Esophagus muscularis mucosa (tissue), 4 donors: ENCODE measurements at regions not wholly inside any gene's neighbourhood (a gene's known extent, or its start where the extent isn't known, plus 50 kb on each side); places are given as distances from the start of the nearest gene placed in this dataset.

ENCODE experiments used
- DNase-seq: peaks from one replicate; pipeline ENCODE4 v3.0.0-alpha.2; 2017; ENCODE audit errors: extremely low spot score
- H3K27ac ChIP-seq, 4 donors: fragments of 200-600 bp; sonication (generic); replicated peaks in 1 of 4; 1 replicate in 3 of 4; 2 replicates in 1 of 4; pipeline ENCODE4 v1.5.1; 2016 to 2019; ENCODE audit warnings: mild to moderate bottlenecking in 1 of 4
- H3K27me3 ChIP-seq, 4 donors: fragments of 200-600 bp; sonication (generic); one replicate each; pipeline versions ENCODE4 v1.5.1 to v1.6.0; 2016 to 2019
- H3K36me3 ChIP-seq, 4 donors: fragments of 200-600 bp; sonication (generic); one replicate each; pipeline ENCODE4 v1.5.1; 2016 to 2019
- H3K4me1 ChIP-seq, 4 donors: fragments of 200-600 bp; sonication (generic); one replicate each; pipeline ENCODE4 v1.5.1; 2016 to 2019
- H3K4me3 ChIP-seq, 4 donors: fragments of 200-600 bp; sonication (generic); 1 replicate in 2 of 4; 2 replicates in 2 of 4; pipeline ENCODE4 v1.5.1; 2016 to 2019; ENCODE audit warnings: mild to moderate bottlenecking in 4 of 4, moderate library complexity in 1 of 4
- H3K9me3 ChIP-seq, 4 donors: fragments of 200-600 bp; sonication (generic); 1 replicate in 3 of 4; 2 replicates in 1 of 4; pipeline ENCODE4 v1.5.1; 2016 to 2019
- EP300 ChIP-seq: sonication (generic); formaldehyde crosslinking; IDR thresholded peaks from one replicate; pipeline ENCODE4 v1.6.1; 2017; ENCODE audit warnings: antibody characterized with exemption
- POLR2A ChIP-seq: fragments of 450-650 bp; IDR thresholded peaks from one replicate; pipeline ENCODE4 v1.6.1; 2017; ENCODE audit warnings: antibody characterized with exemption, moderate library complexity, mild to moderate bottlenecking, low read depth
- POLR2AphosphoS5 ChIP-seq, 2 donors: sonication (generic); formaldehyde crosslinking; IDR thresholded peaks; one replicate each; pipeline ENCODE4 v1.6.1; 2017; ENCODE audit warnings: antibody characterized with exemption in 2 of 2
- WGBS: methylation state at CpG from one replicate; pipeline ENCODE4 v1.1.5; 2018; 5-methylcytosine and 5-hydroxymethylcytosine counted together
- intact Hi-C: fragments of 100-400 bp; cut with DNase I; formaldehyde crosslinking; loops from one replicate; pipeline ENCODE4 v1.15.1; 2023
- TF ChIP-seq, protein P1 (sequence below), 3 experiments: fragments of 200-600 bp in 2 of 3; fragments of 450-650 bp in 1 of 3; sonication (generic) in 2 of 3; IDR thresholded peaks; one replicate each; pipeline ENCODE4 v1.5.1; 2017 to 2019; ENCODE audit warnings: antibody characterized with exemption in 3 of 3, mild to moderate bottlenecking in 2 of 3, moderate library complexity in 1 of 3

DNA sequence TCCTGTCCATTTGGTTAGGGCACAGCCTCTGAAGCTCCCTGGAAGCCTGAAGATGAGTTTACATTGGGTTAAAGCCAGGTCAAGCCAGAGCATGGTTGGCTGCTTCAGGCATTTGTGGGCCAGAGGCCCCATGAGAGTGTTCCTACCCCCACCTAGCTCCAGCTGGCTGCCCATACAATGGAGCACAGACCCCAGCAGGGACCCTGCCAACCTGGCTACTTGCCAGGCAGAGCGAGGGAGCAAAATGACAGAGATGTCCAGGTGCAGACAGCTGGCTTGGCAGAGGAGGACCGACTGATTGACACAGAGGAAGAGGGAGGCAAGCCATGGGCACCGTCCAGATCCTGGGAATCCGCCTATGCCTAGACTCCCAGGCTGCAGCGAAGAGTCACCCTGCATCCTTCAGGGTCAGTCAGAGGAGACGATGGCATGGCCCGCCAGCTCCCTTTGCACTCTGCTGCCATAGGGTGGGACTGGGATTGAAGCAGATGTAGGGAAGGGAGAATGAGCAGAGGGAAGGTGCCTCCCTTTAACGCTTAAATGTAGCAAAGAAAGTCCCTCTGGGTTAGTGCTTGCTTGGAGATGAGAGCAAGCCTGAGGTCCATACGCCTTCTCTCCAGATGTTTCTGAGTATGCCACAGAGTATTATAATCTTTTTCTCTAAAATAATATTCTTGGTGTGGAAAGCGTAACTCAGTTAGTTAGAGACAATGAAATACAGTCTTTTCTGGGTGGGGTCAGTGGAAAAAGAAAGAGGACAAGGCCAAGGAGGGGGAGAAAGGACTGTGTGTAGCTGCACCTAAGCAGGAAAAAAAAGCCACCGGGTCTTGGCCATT lies 77.6 kb upstream of the FYN start:
- H3K36me3 ChIP-seq: no peaks in the 10 kb centered on the region
- no peaks in the 10 kb centered on the region for H3K27me3 ChIP-seq
- H3K27ac ChIP-seq: no peak overlapping the region
- TF ChIP-seq POLR2A: no peak
- TF ChIP-seq POLR2AphosphoS5 (IDR thresholded peaks at IDR 0.05): no peak
- TF ChIP-seq EP300: no peak
- TF ChIP-seq, protein P1, sequence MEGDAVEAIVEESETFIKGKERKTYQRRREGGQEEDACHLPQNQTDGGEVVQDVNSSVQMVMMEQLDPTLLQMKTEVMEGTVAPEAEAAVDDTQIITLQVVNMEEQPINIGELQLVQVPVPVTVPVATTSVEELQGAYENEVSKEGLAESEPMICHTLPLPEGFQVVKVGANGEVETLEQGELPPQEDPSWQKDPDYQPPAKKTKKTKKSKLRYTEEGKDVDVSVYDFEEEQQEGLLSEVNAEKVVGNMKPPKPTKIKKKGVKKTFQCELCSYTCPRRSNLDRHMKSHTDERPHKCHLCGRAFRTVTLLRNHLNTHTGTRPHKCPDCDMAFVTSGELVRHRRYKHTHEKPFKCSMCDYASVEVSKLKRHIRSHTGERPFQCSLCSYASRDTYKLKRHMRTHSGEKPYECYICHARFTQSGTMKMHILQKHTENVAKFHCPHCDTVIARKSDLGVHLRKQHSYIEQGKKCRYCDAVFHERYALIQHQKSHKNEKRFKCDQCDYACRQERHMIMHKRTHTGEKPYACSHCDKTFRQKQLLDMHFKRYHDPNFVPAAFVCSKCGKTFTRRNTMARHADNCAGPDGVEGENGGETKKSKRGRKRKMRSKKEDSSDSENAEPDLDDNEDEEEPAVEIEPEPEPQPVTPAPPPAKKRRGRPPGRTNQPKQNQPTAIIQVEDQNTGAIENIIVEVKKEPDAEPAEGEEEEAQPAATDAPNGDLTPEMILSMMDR (IDR thresholded peaks at IDR 0.05): no peak
- H3K4me3 ChIP-seq: no peak overlapping the region
- 73% methylated on average over 11 of the region's 11 CpGs for WGBS
- no peaks in the 10 kb centered on the region for H3K9me3 ChIP-seq
- H3K4me1 ChIP-seq: peaks cover 0 to 7% (median 4%) of the 10 kb centered on the region in 4 donors
- peak; percentile 90 for DNase-seq
- intact Hi-C loops: no loop called here

DNA sequence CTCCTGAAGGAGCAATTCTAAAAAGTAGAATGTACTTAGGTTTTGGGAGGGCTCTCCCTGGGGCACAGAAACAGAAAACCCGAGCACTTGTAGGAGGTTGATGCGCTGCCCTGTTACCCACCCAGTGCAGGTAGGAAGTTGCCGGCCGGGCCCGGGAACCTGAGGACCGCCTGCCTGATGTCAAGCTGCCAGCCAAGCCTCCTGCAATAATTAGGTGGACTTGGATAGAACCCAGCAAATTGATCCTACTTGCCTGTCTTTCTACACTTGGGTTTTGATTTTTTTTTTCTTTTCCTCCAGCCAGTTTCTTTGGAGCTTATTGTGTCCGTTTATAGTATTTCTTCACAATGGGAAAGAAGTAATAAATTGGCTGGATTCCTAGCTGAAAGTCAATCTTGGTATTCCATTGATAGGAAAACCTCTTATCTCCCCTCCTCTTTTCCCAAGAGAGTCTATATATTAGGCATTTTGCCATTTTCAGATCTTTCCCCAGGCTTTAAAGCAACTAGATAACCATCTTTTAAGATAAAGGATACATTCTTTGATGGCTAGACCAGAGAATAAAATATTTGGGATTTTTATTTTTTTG lies 78.3 kb upstream of the FYN start:
- intact Hi-C loops: no loop called here
- Histone ChIP-seq H3K36me3 (no peaks in the 10 kb centered on the region), H3K9me3 (no peaks in the 10 kb centered on the region), H3K27me3 (no peaks in the 10 kb centered on the region), H3K4me1 (peaks cover 0 to 7% (median 4%) of the 10 kb centered on the region in 4 donors), H3K4me3 (no peak overlapping the region), H3K27ac (no peak overlapping the region)
- 86% methylated on average over 7 of the region's 7 CpGs for WGBS
- no peak for DNase-seq
- TF ChIP-seq POLR2A: no peak

DNA sequence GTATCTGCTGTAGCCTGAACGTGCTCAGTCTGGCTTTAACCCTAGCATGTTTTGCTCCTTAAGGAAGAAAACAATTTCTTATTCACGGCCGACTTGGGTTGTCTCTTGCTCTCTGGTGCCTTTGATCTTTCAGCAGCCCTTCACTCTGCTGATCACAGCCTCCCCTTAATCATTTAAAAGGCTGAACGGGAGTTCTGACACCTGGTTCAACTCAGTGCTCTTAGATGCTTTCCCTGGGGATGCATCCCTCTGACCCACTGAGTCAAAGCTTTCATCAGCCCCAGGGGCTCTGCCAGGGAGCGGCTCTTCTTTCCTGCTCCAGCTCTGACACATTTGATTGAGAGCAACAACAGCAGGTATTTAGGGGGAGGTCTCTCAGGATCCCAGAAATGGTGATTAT lies 79.0 kb upstream of the FYN start:
- DNase-seq: no peak
- 72% methylated on average over 5 of the region's 5 CpGs for WGBS
- Histone ChIP-seq H3K4me1 (peaks cover 0 to 7% (median 4%) of the 10 kb centered on the region in 4 donors), H3K4me3 (no peak overlapping the region), H3K9me3 (no peaks in the 10 kb centered on the region), H3K27ac (no peak overlapping the region), H3K36me3 (no peaks in the 10 kb centered on the region), H3K27me3 (no peaks in the 10 kb centered on the region)
- intact Hi-C loops: no loop called here
- no peak for TF ChIP-seq POLR2A
- TF ChIP-seq POLR2AphosphoS5 (IDR thresholded peaks at IDR 0.05): no peak
- TF ChIP-seq, protein P1 (IDR thresholded peaks at IDR 0.05): no peak
- TF ChIP-seq EP300: no peak

DNA sequence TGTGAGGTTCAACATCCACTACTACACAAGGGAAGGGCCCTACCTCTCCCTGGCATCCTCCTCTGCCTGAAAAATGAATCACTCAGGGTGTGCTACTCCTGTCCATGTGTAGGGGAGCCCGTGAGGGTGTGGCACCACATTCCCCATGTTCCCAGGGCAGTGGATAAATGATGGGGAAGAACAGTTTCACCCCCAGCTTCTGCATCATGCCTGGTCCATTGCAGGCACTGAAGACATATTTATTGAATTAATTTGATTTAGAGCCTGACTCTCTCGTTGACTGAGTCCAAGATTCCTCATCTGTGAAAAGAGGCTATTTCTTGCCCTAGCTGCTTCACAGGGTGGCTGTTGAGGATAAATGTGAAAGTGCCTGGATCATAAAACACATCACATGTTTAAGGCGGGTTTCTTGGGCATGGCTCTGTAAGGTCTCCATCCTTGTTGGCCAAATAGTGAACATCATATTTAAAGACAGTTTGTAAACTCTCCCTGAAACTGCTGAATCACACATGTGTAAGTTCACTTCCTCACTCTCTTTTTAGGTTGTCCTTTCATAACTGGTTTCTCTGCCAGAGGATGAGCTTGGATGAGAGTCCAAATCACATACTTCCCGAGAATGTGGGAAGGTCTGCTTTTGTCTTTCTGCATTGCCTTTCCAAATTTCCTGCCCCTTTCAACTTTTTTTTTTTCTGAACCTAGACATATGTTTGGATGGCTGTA lies 79.7 kb upstream of the FYN start:
- Histone ChIP-seq H3K27ac (no peak overlapping the region), H3K27me3 (no peaks in the 10 kb centered on the region), H3K9me3 (no peaks in the 10 kb centered on the region), H3K4me3 (no peak overlapping the region), H3K4me1 (peaks cover 0 to 7% (median 4%) of the 10 kb centered on the region in 4 donors), H3K36me3 (no peaks in the 10 kb centered on the region)
- intact Hi-C loops: no loop called here
- TF ChIP-seq, protein P1 (IDR thresholded peaks at IDR 0.05): no peak
- TF ChIP-seq EP300 (no peak), POLR2A (no peak), POLR2AphosphoS5 (IDR thresholded peaks at IDR 0.05) (no peak)
- WGBS: 58% methylated on average over 4 of the region's 4 CpGs
- DNase-seq: peak; percentile 87

DNA sequence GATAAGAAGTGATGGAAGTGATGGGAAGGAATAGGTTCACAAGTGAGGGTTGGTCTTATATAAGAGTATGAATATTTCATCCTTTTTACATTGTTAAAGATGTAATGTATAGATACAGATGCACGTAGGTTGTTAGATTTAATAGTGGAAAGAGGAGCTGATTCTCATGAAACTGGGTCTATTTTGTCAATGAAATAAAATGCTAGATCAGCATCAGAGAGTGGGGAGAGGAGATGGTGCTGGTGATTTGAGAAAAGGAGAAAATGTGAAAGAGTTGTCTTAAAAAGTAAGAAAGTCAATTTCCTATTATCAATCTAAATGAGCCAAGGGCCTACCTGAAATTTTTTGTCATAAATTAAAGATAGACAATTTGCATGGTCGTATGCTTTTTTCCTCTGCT lies 82.8 kb upstream of the FYN start:
- intact Hi-C loops: no loop called here
- H3K27me3 ChIP-seq: no peaks in the 10 kb centered on the region
- H3K4me1 ChIP-seq: peaks cover 0 to 7% (median 0%) of the 10 kb centered on the region in 4 donors
- no peak for DNase-seq
- no peaks in the 10 kb centered on the region for H3K36me3 ChIP-seq
- H3K27ac ChIP-seq: no peak overlapping the region
- H3K4me3 ChIP-seq: no peak overlapping the region
- TF ChIP-seq POLR2A (no peak), POLR2AphosphoS5 (IDR thresholded peaks at IDR 0.05) (no peak), EP300 (no peak)
- TF ChIP-seq, protein P1 (IDR thresholded peaks at IDR 0.05): no peak
- no peaks in the 10 kb centered on the region for H3K9me3 ChIP-seq
- 92% methylated on average over 2 of the region's 2 CpGs for whole genome bisulfite sequencing
